HG03442 (cell line): ENCODE measurements at regions not wholly inside any gene's neighbourhood (a gene's known extent, or its start where the extent isn't known, plus 50 kb on each side); places are given as distances from the start of the nearest gene placed in this dataset.

Source experiments
- ATAC-seq: cut with Tn5 transposase; IDR thresholded peaks from one replicate; pipeline ENCODE4 v1.9.1; 2021; ENCODE audit warnings: mild to moderate bottlenecking, moderate library complexity; ENCODE audit not compliant: unreplicated experiment

- no peak for ATAC-seq
Observed at GRCh38 chr22:19621373-19622060, 92.8 kb upstream of the SEPTIN5 start.

GRCh38 chr22:19622061-19622441, 92.3 kb upstream of the SEPTIN5 start:
- ATAC-seq = no peak

GRCh38 chr22:19625331-19626041, 88.8 kb upstream of the SEPTIN5 start:
- no peak for ATAC-seq

GRCh38 chr22:19626042-19626587, 88.2 kb upstream of the SEPTIN5 start:
- no peak for ATAC-seq

GRCh38 chr22:19626666-19627065, 87.6 kb upstream of the SEPTIN5 start:
- ATAC-seq = no peak

GRCh38 chr22:19628038-19628776, 86.1 kb upstream of the SEPTIN5 start:
- ATAC-seq = no peak

- no peak for ATAC-seq
Observed at GRCh38 chr22:19629331-19629719, 85.0 kb upstream of the SEPTIN5 start.

GRCh38 chr22:19629720-19630419, 84.4 kb upstream of the SEPTIN5 start:
- ATAC-seq = no peak

- no peak for ATAC-seq
Observed at GRCh38 chr22:19630614-19631013, 83.7 kb upstream of the SEPTIN5 start.

GRCh38 chr22:19631899-19632667, 82.2 kb upstream of the SEPTIN5 start:
- no peak for ATAC-seq

GRCh38 chr22:19632668-19633148, 81.6 kb upstream of the SEPTIN5 start:
- ATAC-seq = no peak

GRCh38 chr22:19634226-19634975, 79.9 kb upstream of the SEPTIN5 start:
- ATAC-seq = no peak

- no peak for ATAC-seq
Observed at GRCh38 chr22:19635644-19636043, 78.7 kb upstream of the SEPTIN5 start.

- no peak for ATAC-seq
Observed at GRCh38 chr22:19636696-19637407, 77.5 kb upstream of the SEPTIN5 start.

- ATAC-seq = no peak
Observed at GRCh38 chr22:19637408-19638281, 76.7 kb upstream of the SEPTIN5 start.

- no peak for ATAC-seq
Observed at GRCh38 chr22:19638282-19639015, 75.9 kb upstream of the SEPTIN5 start.

- ATAC-seq = no peak
Observed at GRCh38 chr22:19639610-19640135, 74.6 kb upstream of the SEPTIN5 start.
